Amniotic stem cell (primary cell): ENCODE measurements at regions not wholly inside any gene's neighbourhood (a gene's known extent, or its start where the extent isn't known, plus 50 kb on each side); places are given as distances from the start of the nearest gene placed in this dataset.
"Not testable (repeated sequence)": the region's sequence is repeated elsewhere in the genome, so short reads cannot be mapped to it uniquely, and the experiment has no call there.

Experiments used
- DNase-seq: peaks from one replicate; lab custom pipeline; 2025; lab: John Stamatoyannopoulos, UW

DNA sequence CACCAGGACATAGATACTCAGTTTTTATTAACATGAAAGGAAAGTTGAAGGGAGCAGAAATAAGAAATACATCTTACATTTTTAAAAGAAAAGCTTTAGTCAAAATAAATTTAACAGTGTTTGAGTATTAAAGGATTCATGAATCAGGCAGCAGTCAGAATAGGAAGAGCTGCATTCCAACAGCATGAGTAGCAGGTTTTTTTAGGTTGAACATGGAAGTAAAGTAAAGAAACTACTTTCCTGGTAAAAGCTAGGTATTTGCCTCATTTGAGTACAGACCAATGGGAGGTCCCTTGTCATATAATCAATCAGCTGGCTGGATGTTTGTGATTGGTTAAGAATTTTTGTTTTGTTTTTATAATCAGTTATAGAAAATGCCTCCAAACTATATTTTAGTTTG lies 645.9 kb upstream of the INTU start:
- DNase-seq: no peak

- no peak for DNase-seq
These were observed 640.8 kb upstream of the INTU start for GRCh38 chr4:126991965-126992364.

DNA sequence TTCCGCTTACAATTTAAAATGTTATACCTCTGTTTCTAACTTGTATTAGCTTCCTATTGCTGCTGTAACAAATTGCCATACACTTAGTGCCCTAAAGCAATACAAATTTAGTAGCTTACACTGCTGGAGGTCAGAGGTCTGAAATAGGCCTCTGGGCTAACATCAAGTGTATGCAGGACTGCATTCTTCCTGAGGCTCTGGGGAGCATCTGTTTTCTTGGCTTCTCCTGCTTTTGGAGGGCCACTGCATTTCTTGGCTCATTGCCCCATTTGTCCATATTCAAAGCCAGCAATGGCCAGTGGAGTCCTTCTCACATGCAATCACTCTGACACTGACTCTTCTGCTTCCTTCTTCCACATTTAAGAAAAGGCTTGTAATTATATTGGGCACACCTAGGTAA lies 639.8 kb upstream of the INTU start:
- no peak for DNase-seq

DNA sequence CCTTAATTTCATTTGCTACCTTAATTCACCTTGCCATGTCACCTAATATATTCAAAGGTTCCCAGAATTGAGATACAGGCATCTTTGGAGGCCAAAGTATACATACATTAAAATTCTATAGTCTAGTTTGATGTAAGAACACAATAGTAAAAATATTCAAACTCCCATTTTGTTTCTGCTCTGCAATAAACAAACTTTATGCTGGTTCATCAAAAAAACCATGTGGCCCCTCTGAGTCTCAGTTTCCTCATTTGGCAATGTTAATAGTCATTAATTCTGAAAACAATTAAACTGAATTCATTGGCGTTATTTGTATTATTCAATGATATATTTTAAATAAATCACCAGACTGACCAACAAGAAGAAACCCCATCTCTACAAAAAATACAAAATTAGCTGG lies 639.4 kb upstream of the INTU start:
- no peak for DNase-seq

DNA sequence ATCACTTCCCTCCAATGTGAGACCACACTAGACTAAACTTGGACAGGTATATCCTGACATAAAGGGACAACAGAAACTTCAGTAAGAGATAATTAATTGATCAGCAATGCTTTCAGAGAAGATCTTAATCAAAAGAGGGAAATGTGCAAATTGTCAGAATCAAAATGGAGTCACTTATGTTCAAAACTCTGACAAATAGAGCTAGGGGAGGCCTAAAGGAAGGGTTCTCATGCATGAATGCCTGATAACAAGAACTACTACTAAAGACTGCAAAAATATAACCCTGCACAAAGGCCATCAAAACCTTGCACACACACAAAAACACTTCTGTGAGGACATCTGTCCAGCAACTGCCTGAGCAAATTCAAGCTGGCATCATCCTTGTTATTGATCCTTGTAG lies 637.5 kb upstream of the INTU start:
- DNase-seq: no peak

DNA sequence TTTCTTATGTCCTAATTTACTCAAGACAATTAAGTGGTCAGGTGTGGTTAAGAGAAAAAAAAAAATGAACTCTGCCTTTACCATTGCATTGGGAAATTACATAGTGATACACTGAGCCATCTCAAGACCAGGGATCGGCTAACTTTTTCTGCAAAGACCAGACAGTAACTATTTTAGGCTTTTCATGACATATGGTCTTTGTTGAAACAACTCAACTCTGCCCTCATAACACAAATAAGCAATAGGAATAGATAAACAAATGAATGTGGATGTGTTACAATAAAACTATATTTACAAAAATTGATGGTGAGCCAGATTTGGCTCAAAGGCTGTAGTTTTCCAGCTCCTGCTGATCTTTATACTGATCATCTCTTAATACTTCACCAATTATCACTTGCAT lies 632.6 kb upstream of the INTU start:
- DNase-seq: no peak

GRCh38 chr4:127000846-127001245 lies 631.9 kb upstream of the INTU start:
- DNase-seq: no peak

- no peak for DNase-seq
These were observed 630.8 kb upstream of the INTU start for GRCh38 chr4:127001933-127002332.

DNA sequence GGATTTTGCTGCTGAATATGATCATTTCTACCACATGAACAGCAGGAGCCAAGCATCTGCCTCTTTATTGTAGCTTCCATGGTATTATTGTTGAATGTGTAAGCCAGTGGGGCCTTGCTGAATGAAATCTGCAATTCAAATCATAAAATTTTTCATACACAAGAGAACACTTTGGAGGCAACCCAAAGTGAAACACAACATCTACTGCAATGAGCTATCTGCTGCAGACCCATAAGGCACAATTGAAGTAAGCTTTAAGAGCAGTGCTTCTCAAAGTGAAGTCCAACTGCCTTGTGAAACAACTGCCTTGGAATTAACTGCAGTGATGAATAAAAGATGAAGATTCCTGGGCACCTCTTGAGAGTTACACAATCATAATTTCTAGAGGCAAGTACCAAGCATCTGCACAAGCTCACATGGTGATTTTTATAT lies 626.3 kb upstream of the INTU start:
- no peak for DNase-seq

GRCh38 chr4:127007305-127007704 lies 625.5 kb upstream of the INTU start:
- DNase-seq: no peak

- DNase-seq: no peak
These were observed 620.2 kb upstream of the INTU start for GRCh38 chr4:127012549-127012948.

DNA sequence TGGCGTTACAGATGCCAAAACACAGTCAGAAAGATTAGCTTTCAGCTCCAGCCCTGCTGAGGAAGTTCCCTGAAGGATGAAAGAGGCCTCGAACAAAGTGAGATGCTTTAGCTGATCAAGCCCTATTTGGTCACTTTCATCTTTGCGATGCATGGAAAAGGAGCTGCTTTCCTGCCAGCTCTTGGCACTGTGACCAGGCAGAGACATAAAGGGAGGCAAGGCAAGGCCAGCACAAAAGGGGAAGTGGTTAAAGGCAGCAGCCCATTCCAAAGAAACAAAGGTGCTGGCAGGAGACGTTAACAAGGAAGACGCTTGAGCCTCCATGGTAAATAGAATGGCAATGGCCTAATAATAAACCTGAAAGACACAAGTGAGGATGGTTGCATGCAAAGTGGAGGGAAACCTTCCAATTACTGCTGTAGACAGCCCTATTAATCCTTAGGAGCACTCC lies 617.1 kb upstream of the INTU start:
- no peak for DNase-seq

- no peak for DNase-seq
These were observed 614.4 kb upstream of the INTU start for GRCh38 chr4:127018381-127018780.

DNA sequence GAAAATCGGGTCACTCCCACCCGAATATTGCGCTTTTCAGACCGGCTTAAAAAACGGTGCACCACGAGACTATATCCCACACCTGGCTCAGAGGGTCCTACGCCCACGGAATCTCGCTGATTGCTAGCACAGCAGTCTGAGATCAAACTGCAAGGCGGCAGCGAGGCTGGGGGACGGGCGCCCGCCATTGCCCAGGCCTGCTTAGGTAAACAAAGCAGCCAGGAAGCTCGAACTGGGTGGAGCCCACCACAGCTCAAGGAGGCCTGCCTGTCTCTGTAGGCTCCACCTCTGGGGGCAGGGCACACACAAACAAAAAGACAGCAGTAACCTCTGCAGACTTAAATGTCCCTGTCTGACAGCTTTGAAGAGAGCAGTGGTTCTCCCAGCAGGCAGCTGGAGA lies 611.9 kb upstream of the INTU start:
- not testable (repeated sequence) for DNase-seq

DNA sequence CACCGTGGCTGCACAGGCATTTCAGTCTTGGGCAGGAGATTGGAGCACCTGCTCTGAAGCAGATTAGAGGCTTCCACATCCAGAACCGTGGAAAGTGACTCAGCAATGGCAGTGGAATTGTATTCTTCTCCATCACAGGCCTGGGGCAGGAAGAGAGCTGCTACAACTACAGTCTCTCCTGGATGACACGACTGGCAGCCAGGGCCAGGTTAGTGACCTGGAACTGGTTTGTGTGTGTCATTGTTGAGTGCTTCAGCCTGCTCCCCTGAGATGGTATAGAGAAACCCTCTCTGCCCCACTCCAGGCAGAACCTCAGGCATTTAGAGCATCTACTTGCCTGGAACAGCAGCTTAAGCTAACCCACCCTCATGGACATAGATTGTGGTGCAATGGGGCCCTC lies 596.5 kb upstream of the INTU start:
- DNase-seq: no peak

DNA sequence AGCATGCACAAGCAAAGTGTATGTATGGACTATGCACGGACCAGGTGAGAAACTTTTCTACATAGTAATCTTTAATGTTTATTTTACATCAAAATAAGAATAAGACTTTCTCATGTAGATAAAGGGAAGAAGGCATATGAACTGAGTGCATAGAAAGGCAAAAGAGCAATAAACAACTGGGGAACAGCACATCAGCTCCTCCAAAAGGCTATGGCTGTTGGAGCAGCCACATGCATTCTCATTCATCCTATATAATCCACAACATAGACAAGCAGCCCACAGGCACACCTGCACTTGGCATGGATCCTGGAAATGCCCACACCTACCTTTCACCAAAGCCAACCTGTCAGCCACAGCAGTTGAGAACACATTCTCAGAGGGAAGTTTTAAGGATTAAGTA lies 586.9 kb upstream of the INTU start:
- no peak for DNase-seq

DNA sequence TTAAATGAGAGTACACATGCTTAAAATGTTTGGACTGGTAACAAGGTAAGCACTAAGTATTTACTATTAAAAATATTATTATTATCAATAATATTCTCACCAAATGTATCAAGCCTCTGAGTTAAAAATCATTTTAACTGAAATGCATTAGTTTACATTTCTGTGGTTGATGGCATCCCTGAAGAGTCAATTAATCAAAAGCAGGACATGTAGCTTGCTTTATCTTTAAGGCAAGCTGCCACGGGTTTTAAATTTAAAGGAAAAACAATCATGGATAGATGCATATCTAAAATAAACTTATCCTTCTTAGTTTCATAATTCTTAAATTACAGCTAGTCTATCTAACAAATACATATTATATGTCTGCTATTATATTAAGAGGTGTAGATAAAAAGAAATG lies 584.8 kb upstream of the INTU start:
- DNase-seq: no peak

DNA sequence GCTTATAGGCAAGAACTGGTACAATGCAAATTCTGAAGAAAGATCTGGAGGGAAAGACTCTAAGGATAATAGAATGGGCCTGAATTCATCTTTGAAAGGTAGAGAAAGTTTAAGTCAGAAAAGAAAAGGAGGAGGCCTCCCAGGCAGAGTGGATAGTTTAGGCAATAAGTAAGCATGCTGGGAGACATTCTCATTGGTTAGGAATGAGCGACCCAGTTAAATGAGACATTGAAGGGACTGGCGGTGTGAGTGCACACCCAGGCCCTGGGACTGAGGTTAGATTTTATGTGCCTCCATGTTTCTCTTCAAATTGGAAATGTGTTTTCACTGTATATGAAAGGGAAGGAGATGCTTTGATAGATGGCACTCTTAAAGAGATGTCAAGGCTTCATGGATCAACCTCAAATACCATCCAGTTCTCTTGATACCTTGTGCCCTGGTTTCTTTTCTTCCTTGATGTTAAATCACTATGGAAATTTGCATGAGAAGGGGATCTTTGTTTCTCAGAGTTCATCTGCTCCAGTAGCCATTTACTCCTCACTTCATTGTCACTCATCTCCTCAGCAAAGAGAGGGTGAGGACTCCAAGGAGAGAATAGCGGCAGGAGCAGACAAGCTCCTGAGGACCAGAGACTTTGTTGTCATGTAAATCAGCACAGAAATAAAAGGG lies 584.2 kb upstream of the INTU start:
- no peak for DNase-seq

- DNase-seq: no peak
These were observed 583.2 kb upstream of the INTU start for GRCh38 chr4:127049526-127049925.

GRCh38 chr4:127052742-127053141 lies 580.0 kb upstream of the INTU start:
- no peak for DNase-seq

GRCh38 chr4:127055357-127055756 lies 577.4 kb upstream of the INTU start:
- no peak for DNase-seq

GRCh38 chr4:127069675-127070074 lies 563.1 kb upstream of the INTU start:
- no peak for DNase-seq

DNA sequence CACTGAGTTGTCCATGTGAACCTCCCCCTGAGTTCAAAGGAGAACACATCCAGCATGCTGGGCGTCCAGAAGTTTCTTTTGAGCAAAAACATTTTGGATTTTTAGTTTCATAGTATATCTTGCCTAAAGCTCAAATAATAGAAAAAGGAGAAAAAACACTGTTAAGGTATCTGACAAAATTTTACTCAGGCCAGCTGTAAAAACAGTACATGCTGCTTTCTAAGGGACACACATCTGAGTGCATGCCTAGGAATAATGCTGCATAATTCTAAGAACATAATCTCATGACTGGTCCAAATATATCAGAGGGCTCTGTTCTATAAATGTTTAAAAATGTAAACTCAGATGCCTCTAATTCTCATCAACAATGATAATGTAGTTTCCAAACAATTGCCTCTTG lies 561.3 kb upstream of the INTU start:
- no peak for DNase-seq

GRCh38 chr4:127080141-127080540 lies 552.6 kb upstream of the INTU start:
- no peak for DNase-seq

GRCh38 chr4:127081041-127081440 lies 551.7 kb upstream of the INTU start:
- no peak for DNase-seq
